ENCODE measurements at regions not wholly inside any gene's neighbourhood (a gene's known extent, or its start where the extent isn't known, plus 50 kb on each side); places are given as distances from the start of the nearest gene placed in this dataset.

- intact Hi-C loops (cut with micrococcal nuclease; ENCODE audit: unreplicated experiment) = no loop called here
- no TSS peak for BruUV-seq (replicated peaks)
- TF ChIP-seq EZH2 (IDR thresholded peaks at IDR 0.05; ENCODE audit: low read depth) (no peak), CTCF (conservative IDR thresholded peaks at IDR 0.05) (no peak)
- H3K27me3 ChIP-seq (ENCODE audit: insufficient read depth, low read depth) = peaks cover 14% of the 10 kb centered on the region; the same call in 1 of the 2 replicates
- DNase-seq = no peak
- H3F3A ChIP-seq (ENCODE audit: insufficient read depth, low read depth) = no peaks in the 10 kb centered on the region
- H3K36me3 ChIP-seq (ENCODE audit: low read depth) = no peaks in the 10 kb centered on the region
- POLR2A ChIA-PET (ENCODE audit: unreplicated experiment) = no interaction called here
- CTCF ChIA-PET = no interaction called here
- no peaks in the 10 kb centered on the region for H3K79me2 ChIP-seq (ENCODE audit: low read depth)
- no peak overlapping the region for H3K27ac ChIP-seq
- no peak overlapping the region for H2AFZ ChIP-seq
- no peak overlapping the region for H3K4me3 ChIP-seq
- H4K20me1 ChIP-seq (ENCODE audit: insufficient read depth) = no peaks in the 10 kb centered on the region; the same call in 1 of the 2 replicates
- no peak overlapping the region for H3K4me2 ChIP-seq
- no peaks in the 10 kb centered on the region for H3K4me1 ChIP-seq (replicated peaks; ENCODE audit: insufficient read depth)
- no peaks in the 10 kb centered on the region for H3K9me2 ChIP-seq (ENCODE audit: insufficient read depth)
- H3K9me3 ChIP-seq (ENCODE audit: insufficient read depth, low read depth) = no peaks in the 10 kb centered on the region
Measured at GRCh38 chr10:44680764-44681163, 230.4 kb upstream of the TMEM72 start.

GRCh38 chr10:44682507-44682906 is 228.6 kb upstream of the TMEM72 start:
- H3K4me3 ChIP-seq = no peak overlapping the region
- H2AFZ ChIP-seq = no peak overlapping the region
- TF ChIP-seq EZH2 (IDR thresholded peaks at IDR 0.05; ENCODE audit: low read depth) (no peak), CTCF (conservative IDR thresholded peaks at IDR 0.05) (no peak)
- intact Hi-C loops (cut with micrococcal nuclease; ENCODE audit: unreplicated experiment) = no loop called here
- no peaks in the 10 kb centered on the region for H3K9me2 ChIP-seq (ENCODE audit: insufficient read depth)
- no peak overlapping the region for H3K27ac ChIP-seq
- peaks cover 11% of the 10 kb centered on the region; the same call in 1 of the 2 replicates for H3K27me3 ChIP-seq (ENCODE audit: insufficient read depth, low read depth)
- H3K4me2 ChIP-seq = no peak overlapping the region
- H4K20me1 ChIP-seq (ENCODE audit: insufficient read depth) = no peaks in the 10 kb centered on the region; the same call in 1 of the 2 replicates
- DNase-seq = no peak
- POLR2A ChIA-PET (ENCODE audit: unreplicated experiment) = no interaction called here
- H3K9me3 ChIP-seq (ENCODE audit: insufficient read depth, low read depth) = no peaks in the 10 kb centered on the region
- no peaks in the 10 kb centered on the region for H3K36me3 ChIP-seq (ENCODE audit: low read depth)
- no peaks in the 10 kb centered on the region for H3F3A ChIP-seq (ENCODE audit: insufficient read depth, low read depth)
- CTCF ChIA-PET = no interaction called here
- BruUV-seq (replicated peaks) = no TSS peak
- no peaks in the 10 kb centered on the region for H3K79me2 ChIP-seq (ENCODE audit: low read depth)
- no peaks in the 10 kb centered on the region for H3K4me1 ChIP-seq (replicated peaks; ENCODE audit: insufficient read depth)

- no peaks in the 10 kb centered on the region for H3K9me3 ChIP-seq (ENCODE audit: insufficient read depth, low read depth)
- POLR2A ChIA-PET (ENCODE audit: unreplicated experiment) = no interaction called here
- intact Hi-C loops (cut with micrococcal nuclease; ENCODE audit: unreplicated experiment) = no loop called here
- TF ChIP-seq EZH2 (IDR thresholded peaks at IDR 0.05; ENCODE audit: low read depth) (no peak), CTCF (conservative IDR thresholded peaks at IDR 0.05) (no peak)
- H3K79me2 ChIP-seq (ENCODE audit: low read depth) = no peaks in the 10 kb centered on the region
- H3K4me2 ChIP-seq = no peak overlapping the region
- no peaks in the 10 kb centered on the region for H3F3A ChIP-seq (ENCODE audit: insufficient read depth, low read depth)
- H3K9me2 ChIP-seq (ENCODE audit: insufficient read depth) = 0 out of 2 replicates have a peak, but pooled peaks cover 3% of the 10 kb centered on the region
- CTCF ChIA-PET = no interaction called here
- no peaks in the 10 kb centered on the region for H4K20me1 ChIP-seq (ENCODE audit: insufficient read depth)
- no peaks in the 10 kb centered on the region for H3K36me3 ChIP-seq (ENCODE audit: low read depth)
- H3K4me3 ChIP-seq = no peak overlapping the region
- DNase-seq = no peak
- H3K4me1 ChIP-seq (replicated peaks; ENCODE audit: insufficient read depth) = no peaks in the 10 kb centered on the region
- H2AFZ ChIP-seq = no peak overlapping the region
- no peak overlapping the region for H3K27ac ChIP-seq
- BruUV-seq (replicated peaks) = no TSS peak
- H3K27me3 ChIP-seq (ENCODE audit: insufficient read depth, low read depth) = peaks cover 11% of the 10 kb centered on the region; the same call in 1 of the 2 replicates
Measured at GRCh38 chr10:44684661-44685060, 226.5 kb upstream of the TMEM72 start.

Data from PC-9 (cell line).